ENCODE measurements at regions not wholly inside any gene's neighbourhood (a gene's known extent, or its start where the extent isn't known, plus 50 kb on each side); places are given as distances from the start of the nearest gene placed in this dataset.

DNA sequence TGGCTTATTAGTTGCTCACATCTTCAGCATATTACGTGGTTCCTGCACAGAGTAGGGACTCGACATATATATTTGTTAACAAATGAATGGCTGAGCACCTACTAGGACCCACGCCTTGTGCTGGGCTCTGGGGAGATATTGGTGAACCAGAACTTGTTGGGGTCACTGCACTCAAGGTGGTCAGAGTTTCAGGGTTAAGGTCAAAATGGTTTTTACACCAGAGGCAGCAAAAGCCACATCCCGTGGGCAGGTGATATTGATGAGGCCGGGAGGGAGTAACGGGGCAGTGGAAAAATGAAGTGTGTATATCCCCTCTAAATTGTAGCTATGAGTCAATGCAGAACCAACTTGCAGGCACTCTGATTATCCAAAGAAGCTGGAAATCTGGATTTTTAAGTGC lies 136.5 kb upstream of the KLF4 start:
- DNase-seq (ENCODE audit: low read depth, low spot score): no peak
- no peaks in the 10 kb centered on the region for H3K9me3 ChIP-seq (ENCODE audit: control insufficient read depth in 1 of 2, insufficient read depth in 1 of 2, low read depth in 1 of 2, low read length in 2 of 2)
- TF ChIP-seq EGR1 (IDR thresholded peaks at IDR 0.05; ENCODE audit: low read depth) (no peak), POLR2AphosphoS5 (IDR thresholded peaks at IDR 0.05; ENCODE audit: low read depth, low read length) (no peak), EZH2 (IDR thresholded peaks at IDR 0.05) (no peak), ELF1 (IDR thresholded peaks at IDR 0.05; ENCODE audit: borderline replicate concordance, low read depth) (no peak), SP1 (IDR thresholded peaks at IDR 0.05; ENCODE audit: low read depth) (no peak), RAD21 (IDR thresholded peaks at IDR 0.05; ENCODE audit: low read depth) (no peak), CEBPB (IDR thresholded peaks at IDR 0.05; ENCODE audit: low read depth) (no peak), ZNF274 (IDR thresholded peaks at IDR 0.05; ENCODE audit: low read depth, low read length) (no peak), ZFX (IDR thresholded peaks at IDR 0.05) (no peak), CBX3 (IDR thresholded peaks at IDR 0.05; ENCODE audit: low read depth) (no peak)
- TF ChIP-seq, protein P1, sequence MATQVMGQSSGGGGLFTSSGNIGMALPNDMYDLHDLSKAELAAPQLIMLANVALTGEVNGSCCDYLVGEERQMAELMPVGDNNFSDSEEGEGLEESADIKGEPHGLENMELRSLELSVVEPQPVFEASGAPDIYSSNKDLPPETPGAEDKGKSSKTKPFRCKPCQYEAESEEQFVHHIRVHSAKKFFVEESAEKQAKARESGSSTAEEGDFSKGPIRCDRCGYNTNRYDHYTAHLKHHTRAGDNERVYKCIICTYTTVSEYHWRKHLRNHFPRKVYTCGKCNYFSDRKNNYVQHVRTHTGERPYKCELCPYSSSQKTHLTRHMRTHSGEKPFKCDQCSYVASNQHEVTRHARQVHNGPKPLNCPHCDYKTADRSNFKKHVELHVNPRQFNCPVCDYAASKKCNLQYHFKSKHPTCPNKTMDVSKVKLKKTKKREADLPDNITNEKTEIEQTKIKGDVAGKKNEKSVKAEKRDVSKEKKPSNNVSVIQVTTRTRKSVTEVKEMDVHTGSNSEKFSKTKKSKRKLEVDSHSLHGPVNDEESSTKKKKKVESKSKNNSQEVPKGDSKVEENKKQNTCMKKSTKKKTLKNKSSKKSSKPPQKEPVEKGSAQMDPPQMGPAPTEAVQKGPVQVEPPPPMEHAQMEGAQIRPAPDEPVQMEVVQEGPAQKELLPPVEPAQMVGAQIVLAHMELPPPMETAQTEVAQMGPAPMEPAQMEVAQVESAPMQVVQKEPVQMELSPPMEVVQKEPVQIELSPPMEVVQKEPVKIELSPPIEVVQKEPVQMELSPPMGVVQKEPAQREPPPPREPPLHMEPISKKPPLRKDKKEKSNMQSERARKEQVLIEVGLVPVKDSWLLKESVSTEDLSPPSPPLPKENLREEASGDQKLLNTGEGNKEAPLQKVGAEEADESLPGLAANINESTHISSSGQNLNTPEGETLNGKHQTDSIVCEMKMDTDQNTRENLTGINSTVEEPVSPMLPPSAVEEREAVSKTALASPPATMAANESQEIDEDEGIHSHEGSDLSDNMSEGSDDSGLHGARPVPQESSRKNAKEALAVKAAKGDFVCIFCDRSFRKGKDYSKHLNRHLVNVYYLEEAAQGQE (IDR thresholded peaks at IDR 0.05; ENCODE audit: low read depth): no peak
- TF ChIP-seq, protein P2, sequence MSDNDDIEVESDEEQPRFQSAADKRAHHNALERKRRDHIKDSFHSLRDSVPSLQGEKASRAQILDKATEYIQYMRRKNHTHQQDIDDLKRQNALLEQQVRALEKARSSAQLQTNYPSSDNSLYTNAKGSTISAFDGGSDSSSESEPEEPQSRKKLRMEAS (IDR thresholded peaks at IDR 0.05): no peak
- TF ChIP-seq, protein P3, sequence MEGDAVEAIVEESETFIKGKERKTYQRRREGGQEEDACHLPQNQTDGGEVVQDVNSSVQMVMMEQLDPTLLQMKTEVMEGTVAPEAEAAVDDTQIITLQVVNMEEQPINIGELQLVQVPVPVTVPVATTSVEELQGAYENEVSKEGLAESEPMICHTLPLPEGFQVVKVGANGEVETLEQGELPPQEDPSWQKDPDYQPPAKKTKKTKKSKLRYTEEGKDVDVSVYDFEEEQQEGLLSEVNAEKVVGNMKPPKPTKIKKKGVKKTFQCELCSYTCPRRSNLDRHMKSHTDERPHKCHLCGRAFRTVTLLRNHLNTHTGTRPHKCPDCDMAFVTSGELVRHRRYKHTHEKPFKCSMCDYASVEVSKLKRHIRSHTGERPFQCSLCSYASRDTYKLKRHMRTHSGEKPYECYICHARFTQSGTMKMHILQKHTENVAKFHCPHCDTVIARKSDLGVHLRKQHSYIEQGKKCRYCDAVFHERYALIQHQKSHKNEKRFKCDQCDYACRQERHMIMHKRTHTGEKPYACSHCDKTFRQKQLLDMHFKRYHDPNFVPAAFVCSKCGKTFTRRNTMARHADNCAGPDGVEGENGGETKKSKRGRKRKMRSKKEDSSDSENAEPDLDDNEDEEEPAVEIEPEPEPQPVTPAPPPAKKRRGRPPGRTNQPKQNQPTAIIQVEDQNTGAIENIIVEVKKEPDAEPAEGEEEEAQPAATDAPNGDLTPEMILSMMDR (IDR thresholded peaks at IDR 0.05 in 2 of 3, conservative IDR thresholded peaks at IDR 0.05 in 1 of 3; ENCODE audit: borderline replicate concordance in 1 of 3, insufficient read depth in 1 of 3, low read depth in 2 of 3, low read length in 2 of 3): no peak
- H3K27ac ChIP-seq (ENCODE audit: low read depth, low read length): no peak overlapping the region
- peaks cover 0 to 9% of the 10 kb centered on the region in 2 experiments; a peak in 2 of 4 replicates for H3K4me1 ChIP-seq (ENCODE audit: control insufficient read depth in 1 of 2, insufficient read depth in 2 of 2, low read length in 2 of 2)
- ChIA-PET RAD21 (ENCODE audit: low non-redundant PET in 1 of 2, low total read pairs in 2 of 2, uncharacterized antibody in 2 of 2, unreplicated experiment in 2 of 2) (no interaction called here), CTCF (no interaction called here), POLR2A (no interaction called here)
- ATAC-seq: no peak
- no peaks in the 10 kb centered on the region for H3K9me2 ChIP-seq (ENCODE audit: insufficient read depth)
- H3K9ac ChIP-seq (ENCODE audit: low read length): no peak overlapping the region
- no peak overlapping the region for H2AFZ ChIP-seq (ENCODE audit: low read depth, low read length, poor library complexity, severe bottlenecking)
- H3K4me2 ChIP-seq (ENCODE audit: low read length): no peak overlapping the region
- no peaks in the 10 kb centered on the region for H3K36me3 ChIP-seq (ENCODE audit: control insufficient read depth in 1 of 2, insufficient read depth in 2 of 2, low read length in 2 of 2)
- H4K20me1 ChIP-seq (ENCODE audit: insufficient read depth): no peaks in the 10 kb centered on the region
- intact Hi-C loops (cut with micrococcal nuclease): no loop called here
- no peaks in the 10 kb centered on the region for H3K79me2 ChIP-seq (ENCODE audit: insufficient read depth, low read length)
- no TSS peak for BruUV-seq (replicated peaks)
- H3K4me3 ChIP-seq (replicated peaks in 1 of 2; ENCODE audit: low read depth in 1 of 2, low read length in 2 of 2): no peak overlapping the region
- H3K27me3 ChIP-seq (ENCODE audit: insufficient read depth, low read length): no peaks in the 10 kb centered on the region

All from HCT116 (cell line).